ENCODE measurements at regions not wholly inside any gene's neighbourhood (a gene's known extent, or its start where the extent isn't known, plus 50 kb on each side); places are given as distances from the start of the nearest gene placed in this dataset.
"Not testable (repeated sequence)": the region's sequence is repeated elsewhere in the genome, so short reads cannot be mapped to it uniquely, and the experiment has no call there.

GRCh38 chr15:95616306-95616705 lies 714.2 kb upstream of the NR2F2 start:
- DNase-seq (ENCODE audit: low read depth) = no peak

GRCh38 chr15:95620934-95621579 lies 709.4 kb upstream of the NR2F2 start:
- no peak for DNase-seq (ENCODE audit: low read depth)

GRCh38 chr15:95622843-95623242 lies 707.7 kb upstream of the NR2F2 start:
- no peak for DNase-seq (ENCODE audit: low read depth)

- DNase-seq (ENCODE audit: low read depth) = no peak
Measured at GRCh38 chr15:95624100-95624499, 706.4 kb upstream of the NR2F2 start.

GRCh38 chr15:95624616-95625361 lies 705.7 kb upstream of the NR2F2 start:
- DNase-seq (ENCODE audit: low read depth) = no peak

GRCh38 chr15:95626501-95627361 lies 703.8 kb upstream of the NR2F2 start:
- no peak for DNase-seq (ENCODE audit: low read depth)

GRCh38 chr15:95629503-95630168 lies 700.9 kb upstream of the NR2F2 start:
- DNase-seq (ENCODE audit: low read depth) = no peak

- DNase-seq (ENCODE audit: low read depth) = no peak
Measured at GRCh38 chr15:95630683-95631082, 699.8 kb upstream of the NR2F2 start.

- DNase-seq (ENCODE audit: low read depth) = no peak
Measured at GRCh38 chr15:95635666-95636065, 694.8 kb upstream of the NR2F2 start.

- DNase-seq (ENCODE audit: low read depth) = no peak
Measured at GRCh38 chr15:95636107-95636506, 694.4 kb upstream of the NR2F2 start.

GRCh38 chr15:95637234-95637633 lies 693.3 kb upstream of the NR2F2 start:
- DNase-seq (ENCODE audit: low read depth) = not testable (repeated sequence)

GRCh38 chr15:95639208-95639607 lies 691.3 kb upstream of the NR2F2 start:
- no peak for DNase-seq (ENCODE audit: low read depth)

- no peak for DNase-seq (ENCODE audit: low read depth)
Measured at GRCh38 chr15:95644100-95644875, 686.2 kb upstream of the NR2F2 start.

- no peak for DNase-seq (ENCODE audit: low read depth)
Measured at GRCh38 chr15:95645791-95646338, 684.6 kb upstream of the NR2F2 start.

- DNase-seq (ENCODE audit: low read depth) = no peak
Measured at GRCh38 chr15:95646484-95647273, 683.8 kb upstream of the NR2F2 start.

- no peak for DNase-seq (ENCODE audit: low read depth)
Measured at GRCh38 chr15:95647531-95648277, 682.8 kb upstream of the NR2F2 start.

GRCh38 chr15:95653361-95653805 lies 677.1 kb upstream of the NR2F2 start:
- no peak for DNase-seq (ENCODE audit: low read depth)

- no peak for DNase-seq (ENCODE audit: low read depth)
Measured at GRCh38 chr15:95655089-95655607, 675.4 kb upstream of the NR2F2 start.

GRCh38 chr15:95656595-95656994 lies 673.9 kb upstream of the NR2F2 start:
- DNase-seq (ENCODE audit: low read depth) = no peak

Measured in activated T-cell treated with anti-CD3 and anti-CD28 coated beads for 48 hours (primary cell).